ENCODE measurements at regions not wholly inside any gene's neighbourhood (a gene's known extent, or its start where the extent isn't known, plus 50 kb on each side); places are given as distances from the start of the nearest gene placed in this dataset.
"Not testable (repeated sequence)": the region's sequence is repeated elsewhere in the genome, so short reads cannot be mapped to it uniquely, and the experiment has no call there.

GRCh38 chr1:234893359-234893724, 235.3 kb downstream of the TOMM20 start:
- no peak for DNase-seq (ENCODE audit: extremely low spot score, unreplicated experiment)
- Mint-ChIP-seq H3K36me3 (ENCODE audit: unreplicated experiment) (no peaks in the 10 kb centered on the region), H3K9me3 (ENCODE audit: unreplicated experiment) (no peaks in the 10 kb centered on the region), H3K4me1 (ENCODE audit: unreplicated experiment) (peaks cover 16% of the 10 kb centered on the region), H3K27ac (ENCODE audit: unreplicated experiment) (no peak overlapping the region), H3K27me3 (ENCODE audit: unreplicated experiment) (no peaks in the 10 kb centered on the region), H3K4me3 (ENCODE audit: unreplicated experiment) (no peak overlapping the region)
- TF ChIP-seq CTCF (IDR thresholded peaks at IDR 0.05): no peak

- Mint-ChIP-seq H3K4me1 (ENCODE audit: unreplicated experiment) (peaks cover 16% of the 10 kb centered on the region), H3K36me3 (ENCODE audit: unreplicated experiment) (no peaks in the 10 kb centered on the region), H3K27ac (ENCODE audit: unreplicated experiment) (no peak overlapping the region), H3K4me3 (ENCODE audit: unreplicated experiment) (no peak overlapping the region), H3K9me3 (ENCODE audit: unreplicated experiment) (no peaks in the 10 kb centered on the region), H3K27me3 (ENCODE audit: unreplicated experiment) (no peaks in the 10 kb centered on the region)
- no peak for TF ChIP-seq CTCF (IDR thresholded peaks at IDR 0.05)
- DNase-seq (ENCODE audit: extremely low spot score, unreplicated experiment): no peak
Measured at GRCh38 chr1:234892642-234893041, 236.0 kb downstream of the TOMM20 start.

GRCh38 chr1:234891427-234891826, 237.2 kb downstream of the TOMM20 start:
- no peak for DNase-seq (ENCODE audit: extremely low spot score, unreplicated experiment)
- H3K4me1 Mint-ChIP-seq (ENCODE audit: unreplicated experiment): peaks cover 24% of the 10 kb centered on the region
- no peak for TF ChIP-seq CTCF (IDR thresholded peaks at IDR 0.05)
- no peak overlapping the region for H3K27ac Mint-ChIP-seq (ENCODE audit: unreplicated experiment)
- no peaks in the 10 kb centered on the region for H3K36me3 Mint-ChIP-seq (ENCODE audit: unreplicated experiment)
- H3K4me3 Mint-ChIP-seq (ENCODE audit: unreplicated experiment): no peak overlapping the region
- H3K27me3 Mint-ChIP-seq (ENCODE audit: unreplicated experiment): no peaks in the 10 kb centered on the region
- no peaks in the 10 kb centered on the region for H3K9me3 Mint-ChIP-seq (ENCODE audit: unreplicated experiment)

GRCh38 chr1:234889643-234890042, 239.0 kb downstream of the TOMM20 start:
- Mint-ChIP-seq H3K9me3 (ENCODE audit: unreplicated experiment) (no peaks in the 10 kb centered on the region), H3K4me1 (ENCODE audit: unreplicated experiment) (peaks cover 30% of the 10 kb centered on the region), H3K27me3 (ENCODE audit: unreplicated experiment) (no peaks in the 10 kb centered on the region), H3K4me3 (ENCODE audit: unreplicated experiment) (no peak overlapping the region), H3K36me3 (ENCODE audit: unreplicated experiment) (no peaks in the 10 kb centered on the region), H3K27ac (ENCODE audit: unreplicated experiment) (no peak overlapping the region)
- no peak for TF ChIP-seq CTCF (IDR thresholded peaks at IDR 0.05)
- no peak for DNase-seq (ENCODE audit: extremely low spot score, unreplicated experiment)

- DNase-seq (ENCODE audit: extremely low spot score, unreplicated experiment); H3K9me3 Mint-ChIP-seq (ENCODE audit: unreplicated experiment); H3K36me3 Mint-ChIP-seq (ENCODE audit: unreplicated experiment); H3K27me3 Mint-ChIP-seq (ENCODE audit: unreplicated experiment); H3K4me3 Mint-ChIP-seq (ENCODE audit: unreplicated experiment); H3K27ac Mint-ChIP-seq (ENCODE audit: unreplicated experiment): not testable (repeated sequence)
- peaks cover 16% of the 10 kb centered on the region for H3K4me1 Mint-ChIP-seq (ENCODE audit: unreplicated experiment)
Measured at GRCh38 chr1:234888247-234888646, 240.4 kb downstream of the TOMM20 start.

All from osteocyte (in vitro differentiated cells).